Activated naive CD4-positive, alpha-beta T cell treated with anti-CD3 and anti-CD28 coated beads, Interleukin-2, amount 50 U/mL, for 72 hours (primary cell): ENCODE measurements at regions not wholly inside any gene's neighbourhood (a gene's known extent, or its start where the extent isn't known, plus 50 kb on each side); places are given as distances from the start of the nearest gene placed in this dataset.

Experiments
- ATAC-seq, 2 donors: fragments of 150-1000 bp; cut with Tn5 transposase; 2 replicates each; pipeline ENCODE4 v1.10.0; 2021; ENCODE audit warnings: mild to moderate bottlenecking in 2 of 2, moderate library complexity in 2 of 2
- DNase-seq, 2 donors: peaks; one replicate each; pipeline ENCODE4 v3.0.0; 2021 to 2022; ENCODE audit warnings: low spot score in 2 of 2
- H3K27ac Mint-ChIP-seq, 2 donors: one replicate each; pipeline ENCODE4 v1.8.0; 2022; ENCODE audit warnings: mild to moderate bottlenecking in 2 of 2, mixed read lengths in 2 of 2
- H3K36me3 Mint-ChIP-seq, 2 donors: one replicate each; pipeline ENCODE4 v1.8.0; 2022; ENCODE audit warnings: mixed read lengths in 2 of 2
- H3K9me3 Mint-ChIP-seq, 2 donors: one replicate each; pipeline ENCODE4 v1.8.0; 2022; ENCODE audit warnings: mixed read lengths in 2 of 2

GRCh38 chr2:161556440-161556839 lies 67.8 kb upstream of the SLC4A10 start:
- Mint-ChIP-seq H3K27ac (no peak overlapping the region), H3K36me3 (no peaks in the 10 kb centered on the region), H3K9me3 (no peaks in the 10 kb centered on the region)
- DNase-seq (no peak), ATAC-seq (no peak)

- peaks cover 0 to 8% of the 10 kb centered on the region in 2 donors for H3K36me3 Mint-ChIP-seq
- DNase-seq (no peak), ATAC-seq (no peak)
- H3K9me3 Mint-ChIP-seq, result peaks cover 0 to 7% of the 10 kb centered on the region in 2 donors
- no peak overlapping the region for H3K27ac Mint-ChIP-seq
Observed at GRCh38 chr2:161557538-161557937, 66.7 kb upstream of the SLC4A10 start.

GRCh38 chr2:161564906-161565305 lies 59.3 kb upstream of the SLC4A10 start:
- DNase-seq (no peak), ATAC-seq (no peak)
- no peak overlapping the region for H3K27ac Mint-ChIP-seq
- peaks cover 18 to 39% of the 10 kb centered on the region in 2 donors for H3K36me3 Mint-ChIP-seq
- H3K9me3 Mint-ChIP-seq, result peaks cover 24 to 31% of the 10 kb centered on the region in 2 donors

GRCh38 chr2:161569401-161569800 lies 54.8 kb upstream of the SLC4A10 start:
- H3K9me3 Mint-ChIP-seq, result peaks cover 13 to 17% of the 10 kb centered on the region in 2 donors
- ATAC-seq (peak in 1 of 2 donors; percentile 79), DNase-seq (no peak)
- H3K36me3 Mint-ChIP-seq, result peaks cover 8 to 17% of the 10 kb centered on the region in 2 donors
- peak overlapping the region in 1 of 2 donors; percentile 62 for H3K27ac Mint-ChIP-seq

- ATAC-seq, result peak in 1 of 2 donors; percentile 30
- Mint-ChIP-seq H3K9me3 (peaks cover 4 to 10% of the 10 kb centered on the region in 2 donors), H3K27ac (peak overlapping the region in 1 of 2 donors; percentile 89), H3K36me3 (peaks cover 7 to 9% of the 10 kb centered on the region in 2 donors)
- no peak for DNase-seq
Observed at GRCh38 chr2:161570424-161571050, 53.7 kb upstream of the SLC4A10 start.

- ATAC-seq, result peak; percentile 13 to 45
- Mint-ChIP-seq H3K36me3 (peaks cover 2 to 7% of the 10 kb centered on the region in 2 donors), H3K27ac (peak overlapping the region in 1 of 2 donors; percentile 32), H3K9me3 (peaks cover 0 to 9% of the 10 kb centered on the region in 2 donors)
- peak in 1 of 2 donors; percentile 6 for DNase-seq
Observed at GRCh38 chr2:161571051-161571429, 53.2 kb upstream of the SLC4A10 start.
